ENCODE measurements at regions not wholly inside any gene's neighbourhood (a gene's known extent, or its start where the extent isn't known, plus 50 kb on each side); places are given as distances from the start of the nearest gene placed in this dataset.

- TF ChIP-seq EZH2 (IDR thresholded peaks at IDR 0.05; ENCODE audit: insufficient read depth, poor library complexity, severe bottlenecking) (no peak), EZH2phosphoT487 (IDR thresholded peaks at IDR 0.05; ENCODE audit: insufficient read depth, low read depth) (no peak)
These were observed 556.9 kb downstream of the MAT2B start for GRCh38 chr5:164062304-164062703.
